ENCODE measurements at regions not wholly inside any gene's neighbourhood (a gene's known extent, or its start where the extent isn't known, plus 50 kb on each side); places are given as distances from the start of the nearest gene placed in this dataset.

GRCh38 chr4:71663780-71664179, 120.1 kb downstream of the GC start:
- Histone ChIP-seq H3K4me1 (no peaks in the 10 kb centered on the region), H3K9me3 (no peaks in the 10 kb centered on the region), H3K4me3 (no peak overlapping the region), H3K27me3 (no peaks in the 10 kb centered on the region), H3K27ac (no peak overlapping the region), H3K36me3 (ENCODE audit: low read depth, missing control alignments) (no peaks in the 10 kb centered on the region)
- intact Hi-C loops (cut with DNase I; ENCODE audit: low total_unique reads), result no loop called here
- no peak for DNase-seq
- 89% methylated on average over 2 of the region's 2 CpGs for WGBS, 2 donors
- TF ChIP-seq POLR2A (IDR thresholded peaks at IDR 0.05) (no peak), CTCF (IDR thresholded peaks at IDR 0.05) (no peak)

GRCh38 chr4:71659979-71660378, 123.9 kb downstream of the GC start:
- no peak overlapping the region for H3K4me3 ChIP-seq
- no peak for DNase-seq
- H3K36me3 ChIP-seq (ENCODE audit: low read depth, missing control alignments), result no peaks in the 10 kb centered on the region
- 78 to 85% methylated on average over 2 of the region's 2 CpGs for WGBS, 2 donors
- no peaks in the 10 kb centered on the region for H3K27me3 ChIP-seq
- no peak overlapping the region for H3K27ac ChIP-seq
- TF ChIP-seq POLR2A (IDR thresholded peaks at IDR 0.05), result no peak
- no peak for TF ChIP-seq CTCF (IDR thresholded peaks at IDR 0.05)
- H3K4me1 ChIP-seq, result no peaks in the 10 kb centered on the region
- intact Hi-C loops (cut with DNase I; ENCODE audit: low total_unique reads), result no loop called here
- H3K9me3 ChIP-seq, result no peaks in the 10 kb centered on the region

GRCh38 chr4:71648923-71649322, 135.0 kb downstream of the GC start:
- intact Hi-C loops (cut with DNase I; ENCODE audit: low total_unique reads), result no loop called here

GRCh38 chr4:71648448-71648847, 135.4 kb downstream of the GC start:
- Histone ChIP-seq H3K27me3 (no peaks in the 10 kb centered on the region), H3K27ac (no peak overlapping the region), H3K36me3 (ENCODE audit: low read depth, missing control alignments) (no peaks in the 10 kb centered on the region), H3K9me3 (no peaks in the 10 kb centered on the region), H3K4me3 (no peak overlapping the region), H3K4me1 (no peaks in the 10 kb centered on the region)
- intact Hi-C loops (cut with DNase I; ENCODE audit: low total_unique reads), result no loop called here
- no peak for DNase-seq
- WGBS, 2 donors, result 73 to 80% methylated on average over 5 of the region's 5 CpGs
- TF ChIP-seq CTCF (IDR thresholded peaks at IDR 0.05) (no peak), POLR2A (IDR thresholded peaks at IDR 0.05) (no peak)

More at GRCh38 chr4:71648923-71649322, 135.0 kb downstream of the GC start:
- WGBS, 2 donors, result 0 to 92% methylated on average over 1 of the region's 1 CpG
- TF ChIP-seq POLR2A (IDR thresholded peaks at IDR 0.05) (no peak), CTCF (IDR thresholded peaks at IDR 0.05) (no peak)
- H3K27me3 ChIP-seq, result no peaks in the 10 kb centered on the region
- no peaks in the 10 kb centered on the region for H3K4me1 ChIP-seq
- no peak overlapping the region for H3K4me3 ChIP-seq
- no peaks in the 10 kb centered on the region for H3K9me3 ChIP-seq
- H3K36me3 ChIP-seq (ENCODE audit: low read depth, missing control alignments), result no peaks in the 10 kb centered on the region
- DNase-seq, result no peak
- H3K27ac ChIP-seq, result no peak overlapping the region

GRCh38 chr4:71639380-71639779, 144.5 kb downstream of the GC start:
- H3K27ac ChIP-seq, result no peak overlapping the region
- H3K4me1 ChIP-seq, result no peaks in the 10 kb centered on the region
- no peaks in the 10 kb centered on the region for H3K9me3 ChIP-seq
- no peak for TF ChIP-seq CTCF (IDR thresholded peaks at IDR 0.05)
- TF ChIP-seq POLR2A (IDR thresholded peaks at IDR 0.05), result no peak
- no peak for DNase-seq
- no peaks in the 10 kb centered on the region for H3K36me3 ChIP-seq (ENCODE audit: low read depth, missing control alignments)
- 60 to 82% methylated on average over 2 of the region's 2 CpGs for WGBS, 2 donors
- H3K4me3 ChIP-seq, result no peak overlapping the region
- H3K27me3 ChIP-seq, result no peaks in the 10 kb centered on the region
- intact Hi-C loops (cut with DNase I; ENCODE audit: low total_unique reads), result no loop called here
